Astrocyte (in vitro differentiated cells and primary cell): ENCODE measurements at regions not wholly inside any gene's neighbourhood (a gene's known extent, or its start where the extent isn't known, plus 50 kb on each side); places are given as distances from the start of the nearest gene placed in this dataset.

Source experiments
- DNase-seq: peaks from one replicate; pipeline ENCODE4 v3.0.0-alpha.2; 2010; ENCODE audit warnings: low read depth
- FAIRE-seq: peaks from 2 replicates; lab custom pipeline; 2011; peaks lifted over from hg19 to GRCh38; lab: Jason Lieb, UNC
- H2AFZ ChIP-seq: 2 replicates; pipeline ENCODE4 v1.6.0; 2012; ENCODE audit warnings: low read depth, low read length, inconsistent platforms
- H3K27ac ChIP-seq: 2 replicates; pipeline ENCODE4 v1.5.1; 2011; ENCODE audit warnings: low read depth, low read length, inconsistent platforms
- H3K27me3 ChIP-seq: 2 replicates; pipeline ENCODE4 v1.6.0; 2011; ENCODE audit warnings: low read length, inconsistent platforms; ENCODE audit not compliant: insufficient read depth
- H3K36me3 ChIP-seq: 2 replicates; pipeline ENCODE4 v1.5.1; 2011; ENCODE audit warnings: low read length, inconsistent platforms; ENCODE audit not compliant: insufficient read depth
- H3K4me1 ChIP-seq: 2 replicates; pipeline ENCODE4 v1.5.1; 2011; ENCODE audit warnings: low read length, inconsistent platforms; ENCODE audit not compliant: insufficient read depth
- H3K4me2 ChIP-seq: 2 replicates; pipeline ENCODE4 v1.6.0; 2012; ENCODE audit warnings: low read length, inconsistent platforms
- H3K4me3 ChIP-seq: 2 replicates; pipeline ENCODE4 v1.5.1; 2011; ENCODE audit warnings: low read depth, mild to moderate bottlenecking, low read length, inconsistent platforms; ENCODE audit not compliant: insufficient read depth
- H3K79me2 ChIP-seq: 2 replicates; pipeline ENCODE4 v1.6.0; 2012; ENCODE audit warnings: mild to moderate bottlenecking, low read length, inconsistent platforms; ENCODE audit not compliant: insufficient read depth
- H3K9ac ChIP-seq: 2 replicates; pipeline ENCODE4 v1.6.0; 2012; ENCODE audit warnings: mild to moderate bottlenecking, low read length, inconsistent platforms
- H3K9me3 ChIP-seq: 2 replicates; pipeline ENCODE4 v1.5.1; 2012; ENCODE audit warnings: low read depth, mild to moderate bottlenecking, low read length, inconsistent platforms; ENCODE audit not compliant: insufficient read depth
- H4K20me1 ChIP-seq: 2 replicates; pipeline ENCODE4 v1.6.0; 2012; ENCODE audit warnings: low read length, inconsistent platforms; ENCODE audit not compliant: insufficient read depth
- H3K27ac Mint-ChIP-seq: one replicate; pipeline ENCODE4 v1.8.0; 2021; ENCODE audit warnings: mild to moderate bottlenecking, mixed read lengths; ENCODE audit not compliant: unreplicated experiment
- H3K27me3 Mint-ChIP-seq: one replicate; pipeline ENCODE4 v1.8.0; 2021; ENCODE audit warnings: low read depth, mixed read lengths; ENCODE audit not compliant: unreplicated experiment
- H3K36me3 Mint-ChIP-seq: one replicate; pipeline ENCODE4 v1.8.0; 2021; ENCODE audit warnings: low read depth, mixed read lengths; ENCODE audit not compliant: unreplicated experiment
- H3K4me1 Mint-ChIP-seq: one replicate; pipeline ENCODE4 v1.8.0; 2021; ENCODE audit warnings: low read depth, mixed read lengths; ENCODE audit not compliant: unreplicated experiment
- H3K4me3 Mint-ChIP-seq: one replicate; pipeline ENCODE4 v1.8.0; 2021; ENCODE audit warnings: mild to moderate bottlenecking, moderate library complexity, mixed read lengths; ENCODE audit not compliant: unreplicated experiment
- H3K9me3 Mint-ChIP-seq: one replicate; pipeline ENCODE4 v1.8.0; 2021; ENCODE audit warnings: mild to moderate bottlenecking, mixed read lengths; ENCODE audit not compliant: unreplicated experiment
- CTCF ChIP-seq: IDR thresholded peaks from 2 replicates; pipeline ENCODE4 v1.5.1; 2011; ENCODE audit warnings: low read depth, mild to moderate bottlenecking, inconsistent platforms, low read length, moderate library complexity; ENCODE audit not compliant: insufficient read depth
- EZH2 ChIP-seq: IDR thresholded peaks from 2 replicates; pipeline ENCODE4 v1.6.1; 2012; ENCODE audit warnings: mild to moderate bottlenecking, low read length, inconsistent platforms; ENCODE audit not compliant: insufficient read depth

DNA sequence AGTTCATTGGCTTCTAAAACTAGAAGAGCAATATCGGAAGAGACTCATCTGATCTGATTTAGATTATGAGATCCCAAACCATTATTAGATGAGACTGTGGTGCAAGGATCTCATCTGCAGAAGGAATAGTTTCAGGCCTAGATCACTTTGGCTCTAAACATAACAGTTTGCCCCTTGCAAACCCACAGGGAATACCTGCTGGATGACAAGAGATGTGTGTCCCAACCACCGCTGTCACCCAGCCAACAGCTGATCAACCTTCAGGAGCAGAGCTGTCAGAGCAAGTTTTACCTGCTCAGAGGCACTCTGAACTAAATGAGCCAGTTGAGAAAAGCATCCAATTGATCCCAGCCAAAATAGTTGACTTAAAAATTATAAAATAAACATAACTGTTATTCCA, 64.0 kb upstream of the ST3GAL6 start:
- Mint-ChIP-seq H3K4me1 (peaks cover 2% of the 10 kb centered on the region), H3K36me3 (no peaks in the 10 kb centered on the region), H3K4me3 (no peak overlapping the region), H3K27me3 (no peaks in the 10 kb centered on the region), H3K27ac (no peak overlapping the region), H3K9me3 (no peaks in the 10 kb centered on the region)
- Histone ChIP-seq H3K9ac (no peak overlapping the region), H3K27me3 (no peaks in the 10 kb centered on the region), H3K9me3 (no peaks in the 10 kb centered on the region), H3K36me3 (no peaks in the 10 kb centered on the region), H3K4me2 (no peak overlapping the region), H3K4me3 (no peak overlapping the region), H3K79me2 (no peaks in the 10 kb centered on the region), H3K4me1 (no peaks in the 10 kb centered on the region), H2AFZ (no peak overlapping the region), H3K27ac (no peak overlapping the region), H4K20me1 (no peaks in the 10 kb centered on the region)
- DNase-seq (no peak), FAIRE-seq (no peak)
- TF ChIP-seq EZH2 (no peak), CTCF (no peak)

DNA sequence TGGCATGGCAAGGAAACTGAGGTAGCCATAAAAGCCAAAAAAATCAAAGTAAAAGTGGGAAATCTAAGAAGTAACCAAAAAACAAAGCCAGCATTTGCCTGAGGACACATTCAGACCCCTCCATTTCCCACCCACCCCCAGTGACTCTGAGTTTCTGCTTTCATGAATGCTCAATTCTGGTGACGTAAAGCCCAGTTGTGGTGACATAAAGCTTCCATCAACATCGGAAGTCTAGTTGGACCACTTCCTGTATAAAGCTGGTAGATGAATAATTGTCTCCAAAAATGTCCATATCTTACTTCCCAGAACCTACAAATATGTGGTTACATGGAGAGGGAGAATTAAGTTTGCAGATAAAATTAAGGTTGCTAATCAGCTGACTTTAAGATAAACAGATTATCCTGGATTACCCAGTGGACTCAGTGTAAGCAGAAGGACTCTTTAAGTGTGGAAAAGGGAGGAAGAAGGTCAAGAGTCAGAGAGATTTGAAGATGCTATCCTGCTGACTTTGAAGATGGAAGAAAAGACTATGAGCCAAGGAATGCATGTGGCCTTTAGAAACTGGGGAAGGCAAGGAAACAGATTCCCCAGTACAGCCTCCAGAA, 62.0 kb upstream of the ST3GAL6 start:
- H3K27me3 Mint-ChIP-seq: no peaks in the 10 kb centered on the region
- Histone ChIP-seq H3K4me3 (no peak overlapping the region), H2AFZ (no peak overlapping the region), H3K9me3 (no peaks in the 10 kb centered on the region), H3K4me2 (no peak overlapping the region), H3K79me2 (no peaks in the 10 kb centered on the region), H3K4me1 (no peaks in the 10 kb centered on the region), H4K20me1 (no peaks in the 10 kb centered on the region), H3K9ac (no peak overlapping the region), H3K36me3 (no peaks in the 10 kb centered on the region), H3K27ac (no peak overlapping the region), H3K27me3 (no peaks in the 10 kb centered on the region)
- H3K4me3 Mint-ChIP-seq: no peak overlapping the region
- TF ChIP-seq CTCF (no peak), EZH2 (no peak)
- H3K27ac Mint-ChIP-seq: no peak overlapping the region
- H3K9me3 Mint-ChIP-seq: no peaks in the 10 kb centered on the region
- FAIRE-seq (no peak), DNase-seq (no peak)
- H3K36me3 Mint-ChIP-seq: no peaks in the 10 kb centered on the region
- H3K4me1 Mint-ChIP-seq: peaks cover 2% of the 10 kb centered on the region

- Mint-ChIP-seq H3K4me3 (no peak overlapping the region), H3K9me3 (no peaks in the 10 kb centered on the region), H3K36me3 (no peaks in the 10 kb centered on the region), H3K4me1 (peaks cover 2% of the 10 kb centered on the region), H3K27me3 (no peaks in the 10 kb centered on the region), H3K27ac (no peak overlapping the region)
- Histone ChIP-seq H4K20me1 (no peaks in the 10 kb centered on the region), H2AFZ (no peak overlapping the region), H3K27me3 (no peaks in the 10 kb centered on the region), H3K9me3 (no peaks in the 10 kb centered on the region), H3K9ac (no peak overlapping the region), H3K4me3 (no peak overlapping the region), H3K27ac (no peak overlapping the region), H3K4me2 (no peak overlapping the region), H3K36me3 (no peaks in the 10 kb centered on the region), H3K79me2 (no peaks in the 10 kb centered on the region), H3K4me1 (no peaks in the 10 kb centered on the region)
- DNase-seq (no peak), FAIRE-seq (no peak)
- TF ChIP-seq CTCF: no peak
- TF ChIP-seq EZH2: no peak
These were observed 61.0 kb upstream of the ST3GAL6 start for GRCh38 chr3:98702166-98702565.
